ENCODE measurements at regions not wholly inside any gene's neighbourhood (a gene's known extent, or its start where the extent isn't known, plus 50 kb on each side); places are given as distances from the start of the nearest gene placed in this dataset.

- 69% methylated on average over 1 of the region's 1 CpG for WGBS
Observed at GRCh38 chr3:156614642-156615511, 59.5 kb upstream of the TIPARP start.

GRCh38 chr3:156612903-156613302 lies 58.0 kb upstream of the SSR3 start:
- no peaks in the 10 kb centered on the region for H3K4me1 ChIP-seq
- H3K27ac ChIP-seq = no peak overlapping the region
- no peaks in the 10 kb centered on the region for H3K9me3 ChIP-seq
- TF ChIP-seq POLR2AphosphoS5 (IDR thresholded peaks at IDR 0.05) = no peak
- no peak for TF ChIP-seq EP300 (IDR thresholded peaks at IDR 0.05)
- no peak for TF ChIP-seq POLR2A (IDR thresholded peaks at IDR 0.05)
- no peak for TF ChIP-seq CTCF (IDR thresholded peaks at IDR 0.05)
- H3K36me3 ChIP-seq = no peaks in the 10 kb centered on the region
- no peak overlapping the region for H3K4me3 ChIP-seq
- no peaks in the 10 kb centered on the region for H3K27me3 ChIP-seq
- no peak for DNase-seq (ENCODE audit: low spot score in 2 of 2)

More at GRCh38 chr3:156614642-156615511, 59.5 kb upstream of the TIPARP start:
- H3K27ac ChIP-seq = no peak overlapping the region
- no peaks in the 10 kb centered on the region for H3K36me3 ChIP-seq
- no peaks in the 10 kb centered on the region for H3K9me3 ChIP-seq
- H3K4me1 ChIP-seq = no peaks in the 10 kb centered on the region
- no peaks in the 10 kb centered on the region for H3K27me3 ChIP-seq
- TF ChIP-seq POLR2A (IDR thresholded peaks at IDR 0.05) = no peak
- no peak for TF ChIP-seq CTCF (IDR thresholded peaks at IDR 0.05)
- no peak for TF ChIP-seq EP300 (IDR thresholded peaks at IDR 0.05)
- no peak for TF ChIP-seq POLR2AphosphoS5 (IDR thresholded peaks at IDR 0.05)
- no peak for DNase-seq (ENCODE audit: low spot score in 2 of 2)
- H3K4me3 ChIP-seq = no peak overlapping the region

DNA sequence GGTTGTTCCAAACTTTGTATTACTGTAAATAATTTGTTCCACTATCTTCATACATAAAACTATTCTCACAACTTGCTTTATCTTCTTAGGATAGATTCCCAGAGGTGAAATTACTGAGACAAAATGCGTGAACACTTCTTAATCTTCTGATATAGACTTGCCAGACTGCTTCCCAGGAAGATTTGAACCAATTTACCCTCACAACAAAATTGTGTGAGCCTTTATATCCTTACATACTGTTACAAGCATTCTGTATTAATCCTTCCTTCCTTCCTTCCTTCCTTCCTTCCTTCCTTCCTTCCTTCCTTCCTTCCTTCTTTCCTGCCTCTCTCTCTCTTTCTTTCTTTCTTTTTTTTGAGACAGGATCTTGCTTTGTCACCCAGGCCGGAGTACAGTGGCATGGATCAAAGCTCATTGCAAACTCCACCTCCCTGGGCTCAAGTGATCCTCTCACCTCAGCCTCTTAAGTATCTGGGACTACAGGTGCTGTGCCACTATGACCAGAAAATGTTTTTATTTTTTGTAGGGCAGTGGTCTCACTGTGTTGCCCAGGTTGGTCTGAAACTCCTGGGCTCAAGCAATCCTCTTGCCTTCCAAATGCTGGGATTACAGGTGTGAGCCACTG lies 57.1 kb upstream of the SSR3 start:
- Histone ChIP-seq H3K9me3 (no peaks in the 10 kb centered on the region), H3K36me3 (no peaks in the 10 kb centered on the region), H3K27me3 (no peaks in the 10 kb centered on the region), H3K27ac (no peak overlapping the region), H3K4me3 (no peak overlapping the region), H3K4me1 (no peaks in the 10 kb centered on the region)
- no peak for DNase-seq (ENCODE audit: low spot score in 2 of 2)
- no peak for TF ChIP-seq POLR2AphosphoS5 (IDR thresholded peaks at IDR 0.05)
- no peak for TF ChIP-seq CTCF (IDR thresholded peaks at IDR 0.05)
- TF ChIP-seq POLR2A (IDR thresholded peaks at IDR 0.05) = no peak
- TF ChIP-seq EP300 (IDR thresholded peaks at IDR 0.05) = no peak
- 90% methylated on average over 2 of the region's 2 CpGs for WGBS

GRCh38 chr3:156610154-156610553 lies 55.2 kb upstream of the SSR3 start:
- no peak for TF ChIP-seq EP300 (IDR thresholded peaks at IDR 0.05)
- Histone ChIP-seq H3K4me3 (no peak overlapping the region), H3K9me3 (no peaks in the 10 kb centered on the region), H3K27ac (no peak overlapping the region), H3K36me3 (no peaks in the 10 kb centered on the region), H3K27me3 (no peaks in the 10 kb centered on the region), H3K4me1 (peaks cover 13% of the 10 kb centered on the region)
- 75% methylated on average over 2 of the region's 2 CpGs for WGBS
- DNase-seq (ENCODE audit: low spot score in 2 of 2) = no peak

DNA sequence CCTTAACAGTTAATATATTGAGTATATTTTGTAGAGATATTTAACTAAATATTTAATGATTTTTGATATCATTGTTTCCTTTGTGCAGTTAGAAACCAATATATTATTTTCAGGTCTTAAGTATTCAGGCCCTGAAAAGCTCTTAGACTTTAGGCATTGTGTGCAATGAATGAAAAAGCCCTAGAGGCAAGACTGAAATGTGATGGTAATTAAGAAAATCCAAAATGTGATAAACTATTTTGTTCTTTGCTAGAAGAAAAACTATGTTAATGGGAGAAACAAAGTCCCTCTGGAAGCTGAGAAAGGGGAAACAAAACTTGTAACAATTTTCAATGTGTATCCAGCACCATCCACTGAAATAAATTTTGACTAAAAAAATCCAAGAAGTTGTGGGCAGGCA lies 54.6 kb upstream of the SSR3 start:
- Histone ChIP-seq H3K4me1 (peaks cover 13% of the 10 kb centered on the region), H3K36me3 (no peaks in the 10 kb centered on the region), H3K27me3 (no peaks in the 10 kb centered on the region), H3K4me3 (no peak overlapping the region), H3K27ac (no peak overlapping the region), H3K9me3 (no peaks in the 10 kb centered on the region)
- TF ChIP-seq CTCF (IDR thresholded peaks at IDR 0.05) = no peak
- TF ChIP-seq EP300 (IDR thresholded peaks at IDR 0.05) = no peak
- TF ChIP-seq POLR2A (IDR thresholded peaks at IDR 0.05) = no peak
- TF ChIP-seq POLR2AphosphoS5 (IDR thresholded peaks at IDR 0.05) = no peak
- no peak for DNase-seq (ENCODE audit: low spot score in 2 of 2)
